Left cardiac atrium (tissue), 4 donors: ENCODE measurements at regions not wholly inside any gene's neighbourhood (a gene's known extent, or its start where the extent isn't known, plus 50 kb on each side); places are given as distances from the start of the nearest gene placed in this dataset.

Experiments used
- ATAC-seq, 2 donors: fragments of 200-7000 bp; cut with Tn5 transposase; one replicate each; pipeline ENCODE4 v1.9.1; 2020; ENCODE audit warnings: mild to moderate bottlenecking in 2 of 2, moderate library complexity in 2 of 2
- DNase-seq: peaks from one replicate; pipeline ENCODE4 v3.0.0-alpha.2; 2020
- intact Hi-C, 2 donors: fragments of 100-400 bp; cut with DNase I; formaldehyde crosslinking; loops; one replicate each; pipeline versions ENCODE4 v1.14.1 to v1.15.1; 2022 to 2023
- donor health status: DM: no; HTN: yes; CAD: no.
- donor health status: DM: no; HTN: yes; CAD: no; lungs with severe emphysema.
- donor health status: DM: yes; HTN: yes; CAD: no.
- donor health status: Dilated cardiomyopathy.

DNA sequence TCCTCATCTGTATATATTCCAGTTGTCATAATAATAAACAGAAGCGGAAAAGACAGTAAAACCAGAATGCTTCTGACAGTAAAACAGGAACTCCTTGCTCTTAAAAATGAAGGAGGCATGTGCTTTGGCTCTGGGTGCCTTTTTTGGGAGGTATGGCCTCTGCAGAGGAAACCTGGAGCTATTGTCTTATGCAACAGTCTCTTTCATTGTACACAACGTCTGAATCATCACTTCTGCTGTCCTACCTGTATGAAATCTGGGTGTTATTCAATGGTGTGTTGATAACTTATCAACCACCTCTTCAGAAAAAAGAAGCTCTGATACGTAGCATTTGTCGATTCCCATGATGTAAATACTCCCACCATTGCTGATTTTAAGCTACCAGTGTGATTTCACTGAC lies 64.8 kb downstream of the CDCA7 start:
- ATAC-seq (no peak), DNase-seq (no peak)
- intact Hi-C loops: no loop called here

DNA sequence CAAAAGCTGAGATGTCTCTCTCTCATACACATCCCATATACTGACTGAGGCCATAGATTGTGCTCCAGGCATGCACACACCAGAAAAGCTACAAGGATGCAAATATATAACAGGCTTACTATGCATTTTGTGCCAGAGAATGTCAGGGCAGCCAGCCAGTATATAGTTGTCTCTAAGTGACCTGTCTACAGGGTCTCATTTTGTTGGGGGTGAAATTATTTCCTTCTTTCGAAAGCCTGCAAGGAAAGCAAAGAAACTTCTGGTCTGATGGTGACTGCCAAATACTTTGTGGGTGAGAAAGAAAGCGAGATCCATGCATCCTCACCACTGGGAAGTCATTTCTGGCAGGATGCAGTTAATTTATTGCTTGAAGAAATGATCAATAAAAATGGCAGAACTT lies 70.2 kb downstream of the CDCA7 start:
- intact Hi-C loops: no loop called here
- no peak for ATAC-seq
- no peak for DNase-seq

GRCh38 chr2:173427887-173428668 lies 73.4 kb downstream of the CDCA7 start:
- intact Hi-C loops: no loop called here
- DNase-seq: no peak
- ATAC-seq: peak; percentile 62 to 63

DNA sequence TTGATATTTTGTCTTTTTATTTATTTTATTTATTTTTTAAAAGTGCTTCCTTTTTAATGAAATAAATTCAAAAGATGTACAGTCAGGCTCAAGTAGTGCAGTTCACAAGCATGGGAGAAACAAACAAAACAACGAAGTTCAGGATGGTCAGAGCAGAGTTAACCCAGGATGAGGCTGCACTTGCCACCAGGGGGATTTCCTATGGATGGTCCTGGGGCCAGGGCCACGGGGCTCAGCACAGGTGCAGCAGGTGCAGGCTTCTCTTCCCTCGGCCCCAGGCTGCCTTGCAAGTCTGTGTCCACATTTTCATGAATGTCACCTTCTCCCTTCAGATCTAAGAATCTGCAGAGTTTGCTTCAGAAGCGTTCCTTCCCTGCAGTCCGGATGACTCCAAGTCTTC lies 76.5 kb downstream of the CDCA7 start:
- ATAC-seq (no peak), DNase-seq (no peak)
- intact Hi-C loops: no loop called here

DNA sequence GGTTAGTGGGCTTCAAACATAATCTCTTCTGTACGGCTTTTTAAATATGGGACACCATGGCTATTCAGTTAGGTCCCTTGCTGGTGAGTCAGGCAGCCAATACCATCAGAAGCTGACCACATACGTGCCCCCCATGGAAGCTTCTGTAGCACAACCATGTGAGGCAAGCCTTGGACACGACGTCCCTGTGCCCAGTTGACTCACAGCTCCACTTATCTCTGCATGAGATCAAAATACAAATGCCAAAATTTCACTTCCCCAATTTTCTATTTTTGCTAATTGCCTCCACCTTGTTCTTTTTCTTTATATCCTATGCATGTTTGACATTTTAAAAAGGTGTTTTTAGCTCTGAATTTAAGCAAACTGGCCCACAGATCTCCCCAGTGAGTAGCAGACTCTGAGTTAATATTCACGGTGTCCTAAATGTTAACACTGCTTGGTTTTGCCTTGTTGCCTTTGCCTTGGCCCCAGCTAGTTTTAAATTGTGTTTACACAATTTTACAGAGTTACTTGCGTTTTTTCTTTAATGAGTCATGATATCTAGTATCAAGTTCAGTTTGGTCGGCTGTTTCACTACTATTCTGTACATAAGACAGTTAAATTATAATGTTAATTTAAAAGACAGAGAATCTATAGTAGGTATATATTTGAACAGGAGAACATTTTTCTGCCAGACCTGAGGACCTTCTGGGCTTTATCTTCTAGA lies 77.5 kb downstream of the CDCA7 start:
- ATAC-seq (no peak), DNase-seq (no peak)
- intact Hi-C loops: no loop called here

- peak in 1 of 2 donors; percentile 30 for ATAC-seq
Measured at GRCh38 chr2:173434762-173435569, 80.3 kb downstream of the CDCA7 start.

GRCh38 chr2:173435574-173435973 lies 80.9 kb downstream of the CDCA7 start:
- intact Hi-C loops: no loop called here
- ATAC-seq: no peak
- DNase-seq: no peak

More at GRCh38 chr2:173434762-173435569, 80.3 kb downstream of the CDCA7 start:
- DNase-seq: no peak
- intact Hi-C loops: no loop called here

- ATAC-seq: no peak
- DNase-seq: no peak
- intact Hi-C loops: no loop called here
Measured at GRCh38 chr2:173436088-173436487, 81.4 kb downstream of the CDCA7 start.

GRCh38 chr2:173441222-173441621 lies 86.5 kb downstream of the CDCA7 start:
- intact Hi-C loops: no loop called here
- ATAC-seq (no peak), DNase-seq (no peak)

- intact Hi-C loops: no loop called here
- no peak for DNase-seq
- no peak for ATAC-seq
Measured at GRCh38 chr2:173442542-173442941, 87.9 kb downstream of the CDCA7 start.

- no peak for DNase-seq
- intact Hi-C loops: loop anchor here in 1 of 2 donors (2.0 kb wide), 1 partner anchor 44 kb away; no protein-coding TSS in a partner anchor
- ATAC-seq: no peak
Measured at GRCh38 chr2:173446722-173447121, 92.0 kb downstream of the CDCA7 start.

DNA sequence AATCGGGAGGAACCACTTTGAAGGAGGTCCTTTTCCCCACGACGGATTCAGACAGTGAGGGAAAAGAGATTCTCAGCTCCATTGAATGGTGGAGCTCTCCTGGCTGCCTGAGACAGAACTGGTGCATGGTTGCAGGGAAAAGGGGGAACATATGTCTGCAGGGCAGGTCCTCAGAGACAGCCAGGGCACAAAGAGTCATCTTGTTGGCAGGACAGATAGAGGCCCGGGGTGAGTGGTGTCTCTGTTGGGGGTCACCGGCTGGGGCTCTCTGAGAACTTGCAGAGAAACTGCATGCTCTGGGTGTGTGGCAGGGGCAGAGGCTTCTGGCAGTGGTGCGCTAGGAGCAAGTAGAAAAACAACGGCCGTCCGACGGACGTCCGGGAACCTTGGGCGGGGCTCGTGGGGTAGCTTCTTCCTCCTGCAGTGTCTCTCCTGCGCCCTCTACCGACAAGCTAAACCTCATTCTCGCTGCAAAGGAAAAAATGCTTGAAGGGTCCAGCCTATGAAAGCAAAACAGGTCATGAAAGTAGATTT lies 94.3 kb downstream of the CDCA7 start:
- intact Hi-C loops: no loop called here
- peak; percentile 94 to 98 for ATAC-seq
- DNase-seq: peak; percentile 81

DNA sequence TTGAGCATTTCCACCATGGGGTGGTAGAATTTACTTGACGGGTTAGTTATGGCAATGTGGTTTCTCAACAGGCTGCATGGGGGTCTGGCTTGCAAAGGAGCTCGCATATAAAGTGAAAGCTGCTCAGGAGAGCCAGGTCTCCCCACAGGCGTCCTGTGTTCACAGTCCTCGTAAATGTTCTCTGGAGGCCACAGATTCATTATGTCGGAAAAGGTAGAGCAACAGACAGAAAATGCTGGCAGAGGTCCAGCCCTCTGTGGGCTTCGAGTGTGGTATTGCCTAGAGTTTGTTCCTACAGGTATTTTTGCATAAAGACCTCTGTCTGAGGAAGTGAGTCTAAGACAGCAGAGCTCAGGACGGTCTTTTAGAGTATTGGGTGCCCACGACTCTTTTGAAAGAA lies 96.4 kb downstream of the CDCA7 start:
- intact Hi-C loops: no loop called here
- no peak for DNase-seq
- no peak for ATAC-seq

- ATAC-seq (no peak), DNase-seq (no peak)
- intact Hi-C loops: no loop called here
Measured at GRCh38 chr2:173451941-173452340, 97.3 kb downstream of the CDCA7 start.

GRCh38 chr2:173452416-173452815 lies 97.7 kb downstream of the CDCA7 start:
- intact Hi-C loops: no loop called here
- no peak for ATAC-seq

GRCh38 chr2:173456960-173457359 lies 102.3 kb downstream of the CDCA7 start:
- DNase-seq: no peak
- ATAC-seq: no peak
- intact Hi-C loops: no loop called here

More at GRCh38 chr2:173452416-173452815, 97.7 kb downstream of the CDCA7 start:
- no peak for DNase-seq

- DNase-seq: no peak
- intact Hi-C loops: no loop called here
- ATAC-seq: no peak
Measured at GRCh38 chr2:173457366-173457765, 102.7 kb downstream of the CDCA7 start.

- intact Hi-C loops: no loop called here
- no peak for ATAC-seq
- DNase-seq: no peak
Measured at GRCh38 chr2:173458991-173459780, 104.5 kb downstream of the CDCA7 start.
